Panc1 (cell line): ENCODE measurements at regions not wholly inside any gene's neighbourhood (a gene's known extent, or its start where the extent isn't known, plus 50 kb on each side); places are given as distances from the start of the nearest gene placed in this dataset.

ENCODE experiments used
- ATAC-seq: fragments of 200-7000 bp; cut with Tn5 transposase; 2 replicates; pipeline ENCODE4 v1.9.1; 2020; ENCODE audit warnings: mild to moderate bottlenecking, moderate library complexity
- BruUV-seq: library from RNA; stranded (reverse); fragments of 400-500 nt; replicated peaks from 2 replicates; lab custom pipeline; 2021; lab: Mats Ljungman, UMichigan
- CTCF ChIA-PET: fragments of 300-600 bp; sonication (Branson Sonifier 250); formaldehyde crosslinking; loops from one replicate; lab custom pipeline; 2022; ENCODE audit warnings: antibody characterized with exemption; lab: Charles Lee
- POLR2A ChIA-PET: fragments of 300-600 bp; sonication (Branson Sonifier 250); formaldehyde crosslinking; loops from one replicate; lab custom pipeline; 2022; ENCODE audit warnings: antibody characterized with exemption; lab: Charles Lee
- DNase-seq: peaks from one replicate; pipeline ENCODE4 v3.0.0-alpha.2; 2010; ENCODE audit warnings: low read depth, low spot score
- H3K27ac ChIP-seq: 2 replicates; pipeline ENCODE4 v1.5.1; 2011; ENCODE audit warnings: mild to moderate bottlenecking, low read length, inconsistent platforms
- H3K27me3 ChIP-seq: fragments of 200-500 bp; sonication (Bioruptor generic); 2 replicates; pipeline ENCODE4 v1.6.0; 2014; ENCODE audit warnings: low read length, inconsistent platforms; ENCODE audit not compliant: control insufficient read depth, insufficient read depth
- H3K36me3 ChIP-seq: fragments of 200-500 bp; sonication (Bioruptor generic); 2 replicates; pipeline ENCODE4 v1.5.1; 2014; ENCODE audit warnings: inconsistent platforms, mild to moderate bottlenecking, low read length, moderate library complexity; ENCODE audit not compliant: control insufficient read depth, insufficient read depth
- H3K4me1 ChIP-seq: 2 replicates; pipeline ENCODE4 v1.5.1; 2011; ENCODE audit warnings: inconsistent platforms, mild to moderate bottlenecking, low read length, moderate library complexity; ENCODE audit not compliant: control insufficient read depth, insufficient read depth
- H3K4me3 ChIP-seq, 2 experiments: 2 replicates each; pipeline ENCODE4 v1.5.1; 2011 to 2012; ENCODE audit warnings: low read depth in 2 of 2, low read length in 2 of 2, mild to moderate bottlenecking in 2 of 2, inconsistent platforms in 1 of 2, moderate library complexity in 1 of 2
- H3K9me3 ChIP-seq: fragments of 200-500 bp; sonication (Bioruptor generic); 2 replicates; pipeline ENCODE4 v1.5.1; 2014; ENCODE audit warnings: low read depth, mild to moderate bottlenecking, inconsistent platforms, low read length, moderate library complexity; ENCODE audit not compliant: control insufficient read depth, insufficient read depth
- POLR2AphosphoS5 ChIP-seq: IDR thresholded peaks from 2 replicates; pipeline ENCODE4 v1.6.1; 2012; ENCODE audit warnings: mild to moderate bottlenecking, low read depth, low read length, moderate library complexity
- SIN3A ChIP-seq: IDR thresholded peaks from 2 replicates; pipeline ENCODE4 v1.6.1; 2012; ENCODE audit warnings: low read depth, mild to moderate bottlenecking, low read length, moderate library complexity, borderline replicate concordance; ENCODE audit not compliant: insufficient read depth
- TCF7L2 ChIP-seq: IDR thresholded peaks from 2 replicates; pipeline ENCODE4 v1.6.1; 2011; ENCODE audit warnings: mild to moderate bottlenecking, low read depth, low read length, inconsistent platforms
- in situ Hi-C: cut with HindIII; loops from 2 replicates; pipeline ENCODE4 v1.10.0; 2016; ENCODE audit warnings: low sequenced_read_pairs, low pct_unique_long_range_greater_than_20kb
- intact Hi-C: fragments of 100-400 bp; cut with micrococcal nuclease; formaldehyde crosslinking; loops from one replicate; pipeline ENCODE4 v1.10.0; 2022; ENCODE audit not compliant: unreplicated experiment
- TF ChIP-seq, protein P1 (sequence below): fragments of 450-650 bp; IDR thresholded peaks from 2 replicates; pipeline ENCODE4 v1.5.1; 2017; ENCODE audit warnings: mild to moderate bottlenecking
- TF ChIP-seq, protein P2 (sequence below), 2 experiments: IDR thresholded peaks; 2 replicates each; pipeline ENCODE4 v1.6.1; 2011 to 2012; ENCODE audit warnings: low read depth in 2 of 2, control low read depth in 1 of 2, low read length in 1 of 2, mild to moderate bottlenecking in 1 of 2, moderate library complexity in 1 of 2; ENCODE audit not compliant: insufficient read depth in 1 of 2

DNA sequence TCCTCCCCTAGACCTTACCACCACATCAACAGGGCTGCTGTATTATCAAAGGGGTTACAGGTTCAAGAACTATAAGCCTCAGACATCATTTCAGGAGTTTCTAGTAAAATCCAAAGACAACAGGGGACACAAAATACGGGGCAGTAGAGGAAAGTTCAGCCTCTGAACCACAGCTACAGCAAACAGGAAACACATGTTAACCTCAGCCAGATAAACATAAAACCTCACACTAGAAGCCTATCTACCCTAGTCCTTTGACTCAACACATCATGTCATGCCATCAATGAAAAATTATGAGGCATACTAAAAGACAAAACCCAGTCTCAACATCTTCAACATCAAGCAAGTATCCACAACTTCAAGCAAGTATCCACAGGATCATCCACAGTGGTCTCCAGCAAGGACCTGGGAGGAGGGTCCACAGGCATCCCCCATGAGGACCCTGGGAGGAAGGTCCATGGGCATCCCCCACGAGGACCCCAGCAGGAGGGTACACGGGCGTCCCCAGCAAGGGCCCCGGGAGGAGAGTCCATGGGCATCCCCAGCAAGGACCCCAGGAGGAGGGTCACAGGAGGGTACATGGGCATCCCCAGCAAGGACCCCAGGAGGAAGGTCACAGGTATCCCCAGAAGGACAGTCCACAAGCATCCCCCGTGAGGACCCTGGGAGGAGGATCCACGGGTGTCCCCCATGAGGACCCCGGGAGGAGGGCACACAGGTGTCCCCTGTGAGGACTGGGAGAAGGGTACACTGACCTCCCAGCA lies 440.0 kb downstream of the MATN1 start:
- intact Hi-C loops, result no loop called here

DNA sequence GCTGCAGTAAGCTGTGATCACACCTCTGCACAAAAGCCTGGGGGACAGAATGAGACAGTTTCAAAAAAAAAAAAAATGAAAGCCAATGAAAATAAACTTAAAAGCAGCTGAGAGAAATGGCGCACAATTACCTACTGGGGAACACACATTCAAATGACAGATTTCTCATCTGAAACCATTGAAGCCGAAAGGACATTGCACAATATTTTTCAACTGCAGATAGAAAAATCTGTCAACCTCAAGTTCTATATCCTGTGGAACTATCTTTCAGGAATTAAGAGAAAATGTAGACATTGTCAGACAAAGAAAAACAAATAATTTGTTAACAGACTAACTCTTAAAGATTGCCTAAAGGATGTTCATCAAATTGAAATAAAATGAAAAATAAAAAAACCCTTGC lies 442.8 kb downstream of the MATN1 start:
- CTCF ChIA-PET, result interaction anchor here (0.6 kb wide), 1 partner anchor 15 kb away, joined by 4 read pairs; no protein-coding TSS in a partner anchor
- TF ChIP-seq, protein P1, sequence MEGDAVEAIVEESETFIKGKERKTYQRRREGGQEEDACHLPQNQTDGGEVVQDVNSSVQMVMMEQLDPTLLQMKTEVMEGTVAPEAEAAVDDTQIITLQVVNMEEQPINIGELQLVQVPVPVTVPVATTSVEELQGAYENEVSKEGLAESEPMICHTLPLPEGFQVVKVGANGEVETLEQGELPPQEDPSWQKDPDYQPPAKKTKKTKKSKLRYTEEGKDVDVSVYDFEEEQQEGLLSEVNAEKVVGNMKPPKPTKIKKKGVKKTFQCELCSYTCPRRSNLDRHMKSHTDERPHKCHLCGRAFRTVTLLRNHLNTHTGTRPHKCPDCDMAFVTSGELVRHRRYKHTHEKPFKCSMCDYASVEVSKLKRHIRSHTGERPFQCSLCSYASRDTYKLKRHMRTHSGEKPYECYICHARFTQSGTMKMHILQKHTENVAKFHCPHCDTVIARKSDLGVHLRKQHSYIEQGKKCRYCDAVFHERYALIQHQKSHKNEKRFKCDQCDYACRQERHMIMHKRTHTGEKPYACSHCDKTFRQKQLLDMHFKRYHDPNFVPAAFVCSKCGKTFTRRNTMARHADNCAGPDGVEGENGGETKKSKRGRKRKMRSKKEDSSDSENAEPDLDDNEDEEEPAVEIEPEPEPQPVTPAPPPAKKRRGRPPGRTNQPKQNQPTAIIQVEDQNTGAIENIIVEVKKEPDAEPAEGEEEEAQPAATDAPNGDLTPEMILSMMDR, result no peak
- TF ChIP-seq, protein P2, sequence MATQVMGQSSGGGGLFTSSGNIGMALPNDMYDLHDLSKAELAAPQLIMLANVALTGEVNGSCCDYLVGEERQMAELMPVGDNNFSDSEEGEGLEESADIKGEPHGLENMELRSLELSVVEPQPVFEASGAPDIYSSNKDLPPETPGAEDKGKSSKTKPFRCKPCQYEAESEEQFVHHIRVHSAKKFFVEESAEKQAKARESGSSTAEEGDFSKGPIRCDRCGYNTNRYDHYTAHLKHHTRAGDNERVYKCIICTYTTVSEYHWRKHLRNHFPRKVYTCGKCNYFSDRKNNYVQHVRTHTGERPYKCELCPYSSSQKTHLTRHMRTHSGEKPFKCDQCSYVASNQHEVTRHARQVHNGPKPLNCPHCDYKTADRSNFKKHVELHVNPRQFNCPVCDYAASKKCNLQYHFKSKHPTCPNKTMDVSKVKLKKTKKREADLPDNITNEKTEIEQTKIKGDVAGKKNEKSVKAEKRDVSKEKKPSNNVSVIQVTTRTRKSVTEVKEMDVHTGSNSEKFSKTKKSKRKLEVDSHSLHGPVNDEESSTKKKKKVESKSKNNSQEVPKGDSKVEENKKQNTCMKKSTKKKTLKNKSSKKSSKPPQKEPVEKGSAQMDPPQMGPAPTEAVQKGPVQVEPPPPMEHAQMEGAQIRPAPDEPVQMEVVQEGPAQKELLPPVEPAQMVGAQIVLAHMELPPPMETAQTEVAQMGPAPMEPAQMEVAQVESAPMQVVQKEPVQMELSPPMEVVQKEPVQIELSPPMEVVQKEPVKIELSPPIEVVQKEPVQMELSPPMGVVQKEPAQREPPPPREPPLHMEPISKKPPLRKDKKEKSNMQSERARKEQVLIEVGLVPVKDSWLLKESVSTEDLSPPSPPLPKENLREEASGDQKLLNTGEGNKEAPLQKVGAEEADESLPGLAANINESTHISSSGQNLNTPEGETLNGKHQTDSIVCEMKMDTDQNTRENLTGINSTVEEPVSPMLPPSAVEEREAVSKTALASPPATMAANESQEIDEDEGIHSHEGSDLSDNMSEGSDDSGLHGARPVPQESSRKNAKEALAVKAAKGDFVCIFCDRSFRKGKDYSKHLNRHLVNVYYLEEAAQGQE (IDR thresholded peaks at IDR 0.05; ENCODE audit: insufficient read depth in 1 of 2, low read depth in 2 of 2, low read length in 1 of 2), result no peak
- TF ChIP-seq SIN3A, result no peak
- TF ChIP-seq TCF7L2, result no peak
- TF ChIP-seq POLR2AphosphoS5, result no peak
- no peaks in the 10 kb centered on the region for H3K9me3 ChIP-seq
- no peak for DNase-seq
- ATAC-seq, result no peak
- no peak overlapping the region for H3K4me3 ChIP-seq
- intact Hi-C loops, result no loop called here
- no TSS peak for BruUV-seq
- no peaks in the 10 kb centered on the region for H3K4me1 ChIP-seq
- H3K36me3 ChIP-seq, result no peaks in the 10 kb centered on the region
- POLR2A ChIA-PET, result no interaction called here
- in situ Hi-C loops, result no loop called here
- H3K27me3 ChIP-seq, result peaks cover 14% of the 10 kb centered on the region
- no peak overlapping the region for H3K27ac ChIP-seq

More for the DNA sequence above, 440.0 kb downstream of the MATN1 start:
- in situ Hi-C loops, result no loop called here
- ATAC-seq, result no peak
- Histone ChIP-seq H3K9me3 (no peaks in the 10 kb centered on the region), H3K4me1 (no peaks in the 10 kb centered on the region), H3K4me3 (no peak overlapping the region), H3K27me3 (peaks cover 14% of the 10 kb centered on the region), H3K36me3 (no peaks in the 10 kb centered on the region), H3K27ac (no peak overlapping the region)
- CTCF ChIA-PET, result no interaction called here
- POLR2A ChIA-PET, result no interaction called here
- no peak for DNase-seq
- no peak for TF ChIP-seq TCF7L2
- no peak for TF ChIP-seq SIN3A
- TF ChIP-seq, protein P2 (IDR thresholded peaks at IDR 0.05; ENCODE audit: insufficient read depth in 1 of 2, low read depth in 2 of 2, low read length in 1 of 2), result no peak
- TF ChIP-seq, protein P1, result no peak
- no peak for TF ChIP-seq POLR2AphosphoS5
- no TSS peak for BruUV-seq
